Spinal cord (tissue), 9 donors: ENCODE measurements at regions not wholly inside any gene's neighbourhood (a gene's known extent, or its start where the extent isn't known, plus 50 kb on each side); places are given as distances from the start of the nearest gene placed in this dataset.

Experiments
- DNase-seq, 6 donors: peaks; one replicate each; pipeline versions ENCODE4 v3.0.0 to v3.0.0-alpha.2; 2013 to 2015; ENCODE audit warnings: low spot score in 6 of 6, low read depth in 4 of 6
- H3K27ac ChIP-seq: one replicate; pipeline ENCODE4 v1.5.1; 2013; ENCODE audit warnings: low read depth, low read length, control low read depth
- H3K27me3 ChIP-seq: one replicate; pipeline ENCODE4 v1.6.1; 2013; ENCODE audit warnings: low read length; ENCODE audit not compliant: control insufficient read depth, insufficient read depth
- H3K36me3 ChIP-seq: one replicate; pipeline ENCODE4 v1.6.1; 2013; ENCODE audit warnings: low read length; ENCODE audit not compliant: control insufficient read depth, insufficient read depth
- H3K4me1 ChIP-seq: one replicate; pipeline ENCODE4 v1.6.1; 2013; ENCODE audit warnings: low read length; ENCODE audit not compliant: control insufficient read depth, insufficient read depth
- H3K4me3 ChIP-seq: one replicate; pipeline ENCODE4 v1.5.1; 2013; ENCODE audit warnings: low read depth, low read length, control low read depth
- H3K9me3 ChIP-seq: one replicate; pipeline ENCODE4 v1.6.1; 2013; ENCODE audit warnings: low read length; ENCODE audit not compliant: control insufficient read depth, insufficient read depth
- WGBS: methylation state at CpG from one replicate; pipeline ENCODE4 v1.1.5; 2013; ENCODE audit warnings: missing lambda C conversion rate; ENCODE audit not compliant: insufficient coverage; 5-methylcytosine and 5-hydroxymethylcytosine counted together
- donor health status: healthy.

DNA sequence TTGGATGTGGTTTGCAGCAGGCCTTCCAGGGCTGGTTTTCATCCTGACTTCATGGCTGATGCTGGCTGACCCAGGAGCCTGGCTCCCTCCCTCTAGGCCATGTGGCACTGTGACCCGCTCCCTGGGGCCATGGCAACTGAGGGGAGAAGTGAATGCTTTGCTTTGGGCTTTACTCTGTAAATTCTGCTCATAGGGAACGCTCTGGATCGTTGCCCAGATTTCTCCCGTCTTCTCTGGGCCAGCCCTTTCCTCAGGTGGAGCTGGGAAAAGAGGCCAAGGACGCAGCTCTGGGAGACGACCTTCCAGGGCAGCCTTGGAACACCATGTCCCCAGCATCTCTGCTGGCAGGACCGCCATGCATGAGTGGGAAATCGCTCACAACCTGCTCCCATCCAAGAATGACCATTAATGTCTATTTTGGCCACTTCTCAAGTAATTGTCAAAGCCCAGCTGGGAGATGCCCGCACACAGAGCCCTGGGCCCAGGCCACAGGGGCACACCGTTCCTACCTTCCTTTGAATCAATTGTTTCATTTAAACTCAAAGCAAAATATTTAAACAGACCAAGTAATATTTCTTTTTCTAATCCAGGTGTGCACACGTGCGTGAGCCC lies 321.8 kb downstream of the TEX29 start:
- WGBS = 68% methylated on average over 10 of the region's 12 CpGs
- no peak for DNase-seq
- no peak overlapping the region for H3K27ac ChIP-seq

DNA sequence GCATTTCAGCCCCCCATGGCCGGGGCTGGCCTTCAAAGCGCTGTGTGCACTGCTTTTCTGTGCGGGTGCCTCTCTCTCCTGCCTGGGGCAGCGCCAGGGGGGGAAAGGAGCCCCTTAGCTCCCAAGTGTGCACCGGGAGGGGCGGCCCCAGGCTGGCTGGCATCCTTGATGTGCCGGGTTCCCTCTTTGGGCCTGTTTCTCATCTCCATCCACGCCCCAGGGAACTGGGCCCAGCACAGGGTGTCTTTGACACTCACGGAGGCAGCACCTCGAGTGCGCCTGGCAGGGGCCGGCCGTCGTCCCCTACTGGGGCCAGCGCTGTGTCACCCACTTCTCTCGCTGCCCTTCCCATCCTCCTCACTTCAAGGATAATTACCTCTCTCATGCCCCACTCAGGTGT lies 324.3 kb downstream of the TEX29 start:
- Histone ChIP-seq H3K36me3 (no peaks in the 10 kb centered on the region), H3K4me3 (no peak overlapping the region), H3K27me3 (no peaks in the 10 kb centered on the region), H3K4me1 (peaks cover 6% of the 10 kb centered on the region), H3K9me3 (no peaks in the 10 kb centered on the region), H3K27ac (no peak overlapping the region)
- no peak for DNase-seq
- 90% methylated on average over 15 of the region's 16 CpGs for WGBS

More for the DNA sequence above, 321.8 kb downstream of the TEX29 start:
- Histone ChIP-seq H3K4me3 (no peak overlapping the region), H3K9me3 (no peaks in the 10 kb centered on the region), H3K36me3 (no peaks in the 10 kb centered on the region), H3K27me3 (no peaks in the 10 kb centered on the region), H3K4me1 (peaks cover 7% of the 10 kb centered on the region)

DNA sequence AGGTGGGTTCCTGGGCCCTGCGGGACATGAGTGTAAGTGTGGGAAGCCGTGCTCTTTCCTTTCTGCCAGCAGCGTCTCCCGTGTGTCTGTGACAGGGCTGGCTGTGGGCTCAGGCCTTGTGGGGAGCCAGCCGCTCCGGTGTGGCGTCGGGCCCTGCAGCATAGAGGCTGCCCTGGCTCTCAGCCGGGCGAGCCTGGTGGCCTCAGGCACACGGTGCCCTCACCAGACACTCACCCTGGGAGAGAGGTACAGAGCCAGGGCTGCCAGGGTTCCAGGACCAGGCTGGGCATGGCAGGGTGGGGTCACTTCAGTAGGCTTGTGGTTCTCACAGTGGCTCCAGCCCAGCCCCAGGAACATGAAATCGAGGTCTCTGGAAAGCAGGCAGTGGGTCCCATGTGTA lies 324.8 kb downstream of the TEX29 start:
- peaks cover 2% of the 10 kb centered on the region for H3K4me1 ChIP-seq
- no peaks in the 10 kb centered on the region for H3K27me3 ChIP-seq
- WGBS = 93% methylated on average over 12 of the region's 12 CpGs
- no peak overlapping the region for H3K27ac ChIP-seq
- no peaks in the 10 kb centered on the region for H3K36me3 ChIP-seq
- H3K4me3 ChIP-seq = no peak overlapping the region
- no peak for DNase-seq
- H3K9me3 ChIP-seq = no peaks in the 10 kb centered on the region

DNA sequence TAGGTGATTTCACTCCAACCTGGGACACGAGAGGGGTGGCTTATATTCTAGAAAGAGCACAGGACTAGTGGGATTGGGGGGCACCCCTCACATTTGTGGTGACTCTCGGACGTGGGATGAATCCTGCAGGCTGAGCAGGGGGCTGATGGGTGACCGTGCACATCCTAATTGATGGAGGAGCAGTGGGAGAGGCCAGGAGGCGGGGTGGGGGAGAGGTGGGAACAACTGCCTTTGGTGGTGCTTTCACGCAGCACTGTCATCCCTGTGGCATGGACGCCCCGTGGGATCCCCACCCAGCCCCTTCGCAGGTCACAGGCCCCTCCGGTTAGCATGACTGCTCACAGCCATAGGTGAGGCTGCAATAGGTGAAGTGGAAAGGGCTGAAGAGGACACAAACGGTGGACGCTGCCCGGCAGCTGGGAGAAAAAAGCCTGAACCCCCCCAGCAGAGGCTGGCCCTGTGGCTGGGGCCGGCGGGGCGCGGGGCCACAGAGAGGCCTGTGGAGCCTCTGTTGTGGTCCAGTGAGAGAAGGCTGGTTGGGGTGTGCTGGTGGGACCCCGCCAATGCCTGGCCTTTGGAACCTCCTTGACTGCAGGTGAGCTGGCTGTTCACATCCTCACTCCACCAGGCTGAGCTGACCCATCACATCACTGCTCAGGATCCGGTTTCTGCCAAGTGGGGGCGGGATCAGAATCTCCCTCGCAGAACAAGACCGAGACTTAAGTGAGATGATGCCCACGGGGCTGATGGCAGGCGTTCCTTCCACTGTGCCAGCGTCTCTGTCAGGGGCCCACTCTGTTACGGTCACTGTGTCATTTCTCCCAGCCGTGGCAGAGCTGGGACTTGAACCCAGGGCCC lies 325.4 kb downstream of the TEX29 start:
- no peak overlapping the region for H3K4me3 ChIP-seq
- peaks cover 2% of the 10 kb centered on the region for H3K4me1 ChIP-seq
- no peak for DNase-seq
- H3K9me3 ChIP-seq = no peaks in the 10 kb centered on the region
- H3K36me3 ChIP-seq = no peaks in the 10 kb centered on the region
- H3K27me3 ChIP-seq = no peaks in the 10 kb centered on the region
- whole genome bisulfite sequencing = 87% methylated on average over 24 of the region's 27 CpGs
- H3K27ac ChIP-seq = no peak overlapping the region

DNA sequence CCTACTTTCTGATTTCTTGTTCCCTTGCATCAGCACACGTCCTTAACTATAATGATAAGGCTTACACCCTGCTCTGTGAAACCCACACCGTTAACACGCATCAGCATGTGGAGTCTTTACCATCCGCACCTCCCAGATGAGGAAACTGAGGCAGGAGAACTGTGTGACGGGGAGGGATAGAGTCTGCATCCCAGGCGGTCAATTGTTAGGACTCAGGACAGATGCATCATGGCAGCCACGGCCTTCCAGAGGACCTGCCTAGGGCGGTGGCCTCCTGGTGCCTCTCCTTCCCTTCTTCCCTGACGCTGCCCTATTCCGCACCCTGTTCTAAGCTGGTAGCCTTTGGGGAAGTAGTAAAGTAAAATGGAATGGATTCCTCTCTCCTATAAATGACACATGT lies 326.0 kb downstream of the TEX29 start:
- no peak for DNase-seq
- Histone ChIP-seq H3K27me3 (no peaks in the 10 kb centered on the region), H3K4me3 (no peak overlapping the region), H3K27ac (no peak overlapping the region), H3K9me3 (no peaks in the 10 kb centered on the region), H3K4me1 (peaks cover 2% of the 10 kb centered on the region), H3K36me3 (no peaks in the 10 kb centered on the region)
- 95% methylated on average over 5 of the region's 10 CpGs for WGBS

DNA sequence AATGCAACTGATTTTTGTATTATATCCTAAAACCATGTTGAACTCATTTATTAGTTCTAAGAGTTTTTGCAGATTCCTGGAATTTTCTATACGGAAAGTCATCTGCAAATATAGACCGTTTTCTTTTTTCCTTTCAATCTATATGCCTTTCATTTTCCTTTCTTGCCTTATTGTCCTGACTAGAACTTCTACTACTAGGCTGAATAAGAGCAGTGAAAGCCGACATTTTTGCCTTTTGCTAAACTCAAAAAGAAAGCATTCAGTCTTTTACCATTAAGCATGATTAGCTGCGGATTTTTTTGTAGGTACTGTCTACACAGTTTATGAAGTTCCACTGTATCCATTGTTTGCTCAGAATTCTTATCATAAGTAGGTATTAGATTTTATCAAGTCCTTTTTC lies 328.4 kb downstream of the TEX29 start:
- H3K4me1 ChIP-seq = no peaks in the 10 kb centered on the region
- WGBS = 90% methylated on average over 2 of the region's 4 CpGs
- no peak for DNase-seq

DNA sequence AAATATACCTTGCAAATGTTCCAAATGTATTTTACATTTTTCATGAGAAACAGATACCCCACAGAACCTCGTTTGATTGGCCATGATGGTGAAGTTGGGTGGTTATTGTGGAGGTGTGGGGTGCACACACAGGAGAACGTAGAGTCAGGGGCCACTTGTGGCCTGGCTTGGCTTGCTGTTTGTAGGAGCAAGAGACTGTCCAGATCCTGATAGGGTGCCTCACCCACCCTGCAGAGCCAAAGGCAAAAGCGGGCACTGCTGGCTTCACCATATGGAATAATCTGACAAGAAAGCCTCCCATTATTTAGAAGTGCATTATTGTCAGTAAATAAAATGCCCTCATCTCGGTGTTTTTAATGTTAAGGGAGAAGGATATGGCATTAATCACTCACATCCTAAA lies 330.2 kb downstream of the TEX29 start:
- no peak for DNase-seq
- 88% methylated on average over 1 of the region's 4 CpGs for WGBS
- Histone ChIP-seq H3K9me3 (no peaks in the 10 kb centered on the region), H3K27ac (no peak overlapping the region), H3K4me3 (no peak overlapping the region), H3K4me1 (no peaks in the 10 kb centered on the region), H3K27me3 (no peaks in the 10 kb centered on the region), H3K36me3 (no peaks in the 10 kb centered on the region)

More for the DNA sequence above, 328.4 kb downstream of the TEX29 start:
- Histone ChIP-seq H3K9me3 (no peaks in the 10 kb centered on the region), H3K27ac (no peak overlapping the region), H3K36me3 (no peaks in the 10 kb centered on the region), H3K4me3 (no peak overlapping the region), H3K27me3 (no peaks in the 10 kb centered on the region)

DNA sequence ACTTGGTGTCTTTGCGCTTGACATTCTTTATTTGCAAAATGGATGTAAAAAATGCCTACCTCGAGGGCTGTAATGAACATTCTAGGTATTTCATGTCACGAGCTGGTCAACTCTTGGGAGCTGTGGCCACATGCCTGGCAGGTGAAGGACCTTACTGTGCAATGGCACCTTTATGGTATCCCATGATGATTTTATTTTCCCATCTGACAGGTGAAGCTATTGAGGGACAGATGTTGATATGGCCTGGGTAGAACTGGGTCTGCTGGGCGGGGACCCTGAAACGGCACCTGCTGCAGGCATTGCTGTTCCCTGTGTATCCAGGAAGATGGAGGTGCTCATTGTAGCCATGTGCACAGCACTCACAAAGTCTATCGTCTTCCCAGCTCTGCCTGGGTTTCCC lies 332.2 kb downstream of the TEX29 start:
- 85% methylated on average over 6 of the region's 6 CpGs for WGBS
- H3K27ac ChIP-seq = no peak overlapping the region
- H3K36me3 ChIP-seq = no peaks in the 10 kb centered on the region
- no peak for DNase-seq
- H3K4me3 ChIP-seq = no peak overlapping the region
- no peaks in the 10 kb centered on the region for H3K9me3 ChIP-seq
- H3K27me3 ChIP-seq = no peaks in the 10 kb centered on the region
- peaks cover 3% of the 10 kb centered on the region for H3K4me1 ChIP-seq

DNA sequence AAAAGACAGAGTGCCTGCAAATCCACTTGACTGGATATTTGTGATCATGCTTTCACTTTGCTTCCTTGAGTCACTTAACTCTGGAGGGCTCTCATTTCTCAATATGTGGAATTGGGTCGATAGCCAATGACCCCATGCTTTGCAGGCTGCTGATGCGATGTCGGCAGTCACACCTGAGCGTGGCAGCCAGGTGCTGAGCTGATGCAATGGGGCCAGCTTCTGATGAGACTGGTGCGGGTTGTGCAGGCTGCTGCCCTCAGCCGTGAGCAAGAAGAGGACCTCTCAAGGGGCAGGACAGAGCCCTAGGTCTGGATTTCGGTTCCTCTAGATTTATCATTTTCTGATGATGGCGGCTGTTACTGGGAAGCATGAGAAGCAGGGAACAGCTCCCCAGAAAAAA lies 334.1 kb downstream of the TEX29 start:
- Histone ChIP-seq H3K4me3 (no peak overlapping the region), H3K9me3 (no peaks in the 10 kb centered on the region), H3K27ac (no peak overlapping the region), H3K27me3 (no peaks in the 10 kb centered on the region), H3K4me1 (peaks cover 16% of the 10 kb centered on the region), H3K36me3 (no peaks in the 10 kb centered on the region)
- no peak for DNase-seq
- 94% methylated on average over 8 of the region's 8 CpGs for WGBS

DNA sequence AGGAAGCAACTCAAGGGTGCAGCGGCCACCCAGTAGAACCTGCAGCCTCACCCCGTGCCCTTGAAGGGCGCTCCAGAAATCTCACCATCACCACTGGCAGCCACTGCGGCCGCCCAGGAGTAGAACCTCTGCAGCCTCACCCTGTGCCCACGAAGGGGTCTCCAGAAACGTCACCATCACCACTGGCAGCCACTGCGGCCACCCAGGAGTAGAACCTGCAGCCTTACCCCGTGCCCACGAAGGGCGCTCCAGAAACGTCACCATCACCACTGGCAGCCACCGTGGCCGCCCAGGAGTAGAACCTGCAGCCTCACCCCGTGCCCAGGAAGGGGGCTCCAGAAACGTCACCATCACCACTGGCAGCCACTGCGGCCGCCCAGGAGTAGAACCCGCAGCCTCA lies 336.0 kb downstream of the TEX29 start:
- Histone ChIP-seq H3K27me3 (no peaks in the 10 kb centered on the region), H3K4me3 (no peak overlapping the region), H3K27ac (no peak overlapping the region), H3K4me1 (peaks cover 23% of the 10 kb centered on the region), H3K36me3 (no peaks in the 10 kb centered on the region), H3K9me3 (no peaks in the 10 kb centered on the region)
- no peak for DNase-seq
- WGBS = 92% methylated on average over 19 of the region's 19 CpGs
